DOHH2 (cell line): ENCODE measurements at regions not wholly inside any gene's neighbourhood (a gene's known extent, or its start where the extent isn't known, plus 50 kb on each side); places are given as distances from the start of the nearest gene placed in this dataset.

Experiments
- EZH2phosphoT487 ChIP-seq: fragments of 200-600 bp; sonication (generic); IDR thresholded peaks from 2 replicates; pipeline ENCODE4 v1.6.1; 2017; ENCODE audit warnings: borderline replicate concordance, mild to moderate bottlenecking, antibody characterized with exemption, low read length, moderate library complexity, mixed read lengths
- TF ChIP-seq, protein P1 (sequence below): fragments of 200-600 bp; sonication (generic); IDR thresholded peaks from one replicate; pipeline ENCODE4 v1.5.1; 2014; ENCODE audit warnings: antibody characterized with exemption, mild to moderate bottlenecking, low read depth, low read length; ENCODE audit not compliant: poor library complexity, severe bottlenecking

DNA sequence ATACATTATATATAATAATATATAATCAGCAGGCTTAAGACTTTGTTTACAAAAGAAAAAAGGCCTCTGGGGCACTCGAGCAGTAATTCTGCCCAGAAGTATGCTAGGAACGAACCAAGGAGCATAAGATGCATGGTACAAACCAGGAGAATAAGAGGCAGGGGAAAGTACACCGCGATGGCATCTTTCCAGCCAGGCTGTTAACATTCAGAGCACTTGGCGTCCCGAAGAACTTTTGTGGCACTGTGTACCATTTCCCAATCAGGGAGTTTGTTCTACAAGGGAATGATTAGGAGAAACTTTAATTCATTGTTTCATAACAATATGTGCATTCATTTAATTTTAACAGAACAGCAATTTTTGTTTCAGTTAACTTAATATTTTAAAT lies 125.1 kb downstream of the WT1 start:
- TF ChIP-seq, protein P1, sequence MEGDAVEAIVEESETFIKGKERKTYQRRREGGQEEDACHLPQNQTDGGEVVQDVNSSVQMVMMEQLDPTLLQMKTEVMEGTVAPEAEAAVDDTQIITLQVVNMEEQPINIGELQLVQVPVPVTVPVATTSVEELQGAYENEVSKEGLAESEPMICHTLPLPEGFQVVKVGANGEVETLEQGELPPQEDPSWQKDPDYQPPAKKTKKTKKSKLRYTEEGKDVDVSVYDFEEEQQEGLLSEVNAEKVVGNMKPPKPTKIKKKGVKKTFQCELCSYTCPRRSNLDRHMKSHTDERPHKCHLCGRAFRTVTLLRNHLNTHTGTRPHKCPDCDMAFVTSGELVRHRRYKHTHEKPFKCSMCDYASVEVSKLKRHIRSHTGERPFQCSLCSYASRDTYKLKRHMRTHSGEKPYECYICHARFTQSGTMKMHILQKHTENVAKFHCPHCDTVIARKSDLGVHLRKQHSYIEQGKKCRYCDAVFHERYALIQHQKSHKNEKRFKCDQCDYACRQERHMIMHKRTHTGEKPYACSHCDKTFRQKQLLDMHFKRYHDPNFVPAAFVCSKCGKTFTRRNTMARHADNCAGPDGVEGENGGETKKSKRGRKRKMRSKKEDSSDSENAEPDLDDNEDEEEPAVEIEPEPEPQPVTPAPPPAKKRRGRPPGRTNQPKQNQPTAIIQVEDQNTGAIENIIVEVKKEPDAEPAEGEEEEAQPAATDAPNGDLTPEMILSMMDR = no peak
- no peak for TF ChIP-seq EZH2phosphoT487
